ENCODE measurements at regions not wholly inside any gene's neighbourhood (a gene's known extent, or its start where the extent isn't known, plus 50 kb on each side); places are given as distances from the start of the nearest gene placed in this dataset.

DNA sequence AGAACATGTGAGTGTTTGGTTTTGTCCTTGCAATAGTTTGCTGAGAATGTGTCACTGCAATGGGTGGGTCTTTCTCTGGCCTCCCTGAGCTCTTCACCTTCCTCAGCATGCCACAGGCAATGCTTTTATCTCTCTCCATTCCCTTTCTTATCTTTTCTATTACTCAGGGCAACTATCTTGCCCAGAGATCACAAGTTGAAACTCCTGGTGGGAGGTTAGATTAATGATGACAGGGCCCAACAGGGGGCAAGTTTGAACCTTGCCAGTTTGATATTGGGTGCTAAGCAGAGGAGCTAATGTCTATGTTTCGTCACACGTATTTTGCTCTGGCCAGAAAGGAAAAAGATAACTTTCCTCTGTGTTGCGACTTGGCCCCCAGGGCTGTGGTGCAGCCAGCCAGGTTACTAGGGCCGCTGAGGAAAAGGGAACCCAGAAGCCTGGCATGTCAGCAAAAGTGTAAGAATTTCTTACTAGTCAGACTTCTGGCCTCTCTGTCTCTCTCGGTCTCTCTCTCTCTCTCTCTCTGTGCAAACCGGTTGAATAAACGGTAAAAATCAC lies 299.3 kb upstream of the POU5F2 start:
- ATAC-seq (no peak), DNase-seq (ENCODE audit: low read depth, low spot score) (no peak)
- no peaks in the 10 kb centered on the region for H3K27me3 ChIP-seq (ENCODE audit: control insufficient read depth, insufficient read depth, low read length)
- ChIA-PET CTCF (no interaction called here), POLR2A (interaction anchor here (0.7 kb wide), 1 partner anchor 560 kb away, joined by 3 read pairs; no protein-coding TSS in a partner anchor)
- no TSS peak for BruUV-seq (replicated peaks)
- intact Hi-C loops (cut with micrococcal nuclease; ENCODE audit: unreplicated experiment), result no loop called here
- H3K4me1 ChIP-seq (ENCODE audit: control insufficient read depth, insufficient read depth, low read length), result no peaks in the 10 kb centered on the region
- no peak overlapping the region for H3K27ac ChIP-seq (ENCODE audit: low read length)
- in situ Hi-C loops (cut with HindIII; ENCODE audit: low pct_unique_long_range_greater_than_20kb, low sequenced_read_pairs), result no loop called here
- no peak overlapping the region for H3K4me3 ChIP-seq (ENCODE audit: low read depth in 2 of 2, low read length in 2 of 2)
- TF ChIP-seq TCF7L2 (IDR thresholded peaks at IDR 0.05; ENCODE audit: low read depth, low read length) (no peak), SIN3A (IDR thresholded peaks at IDR 0.05; ENCODE audit: borderline replicate concordance, insufficient read depth, low read depth, low read length) (no peak), POLR2AphosphoS5 (IDR thresholded peaks at IDR 0.05; ENCODE audit: low read depth, low read length) (no peak)
- TF ChIP-seq, protein P1, sequence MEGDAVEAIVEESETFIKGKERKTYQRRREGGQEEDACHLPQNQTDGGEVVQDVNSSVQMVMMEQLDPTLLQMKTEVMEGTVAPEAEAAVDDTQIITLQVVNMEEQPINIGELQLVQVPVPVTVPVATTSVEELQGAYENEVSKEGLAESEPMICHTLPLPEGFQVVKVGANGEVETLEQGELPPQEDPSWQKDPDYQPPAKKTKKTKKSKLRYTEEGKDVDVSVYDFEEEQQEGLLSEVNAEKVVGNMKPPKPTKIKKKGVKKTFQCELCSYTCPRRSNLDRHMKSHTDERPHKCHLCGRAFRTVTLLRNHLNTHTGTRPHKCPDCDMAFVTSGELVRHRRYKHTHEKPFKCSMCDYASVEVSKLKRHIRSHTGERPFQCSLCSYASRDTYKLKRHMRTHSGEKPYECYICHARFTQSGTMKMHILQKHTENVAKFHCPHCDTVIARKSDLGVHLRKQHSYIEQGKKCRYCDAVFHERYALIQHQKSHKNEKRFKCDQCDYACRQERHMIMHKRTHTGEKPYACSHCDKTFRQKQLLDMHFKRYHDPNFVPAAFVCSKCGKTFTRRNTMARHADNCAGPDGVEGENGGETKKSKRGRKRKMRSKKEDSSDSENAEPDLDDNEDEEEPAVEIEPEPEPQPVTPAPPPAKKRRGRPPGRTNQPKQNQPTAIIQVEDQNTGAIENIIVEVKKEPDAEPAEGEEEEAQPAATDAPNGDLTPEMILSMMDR (IDR thresholded peaks at IDR 0.05), result no peak
- TF ChIP-seq, protein P2, sequence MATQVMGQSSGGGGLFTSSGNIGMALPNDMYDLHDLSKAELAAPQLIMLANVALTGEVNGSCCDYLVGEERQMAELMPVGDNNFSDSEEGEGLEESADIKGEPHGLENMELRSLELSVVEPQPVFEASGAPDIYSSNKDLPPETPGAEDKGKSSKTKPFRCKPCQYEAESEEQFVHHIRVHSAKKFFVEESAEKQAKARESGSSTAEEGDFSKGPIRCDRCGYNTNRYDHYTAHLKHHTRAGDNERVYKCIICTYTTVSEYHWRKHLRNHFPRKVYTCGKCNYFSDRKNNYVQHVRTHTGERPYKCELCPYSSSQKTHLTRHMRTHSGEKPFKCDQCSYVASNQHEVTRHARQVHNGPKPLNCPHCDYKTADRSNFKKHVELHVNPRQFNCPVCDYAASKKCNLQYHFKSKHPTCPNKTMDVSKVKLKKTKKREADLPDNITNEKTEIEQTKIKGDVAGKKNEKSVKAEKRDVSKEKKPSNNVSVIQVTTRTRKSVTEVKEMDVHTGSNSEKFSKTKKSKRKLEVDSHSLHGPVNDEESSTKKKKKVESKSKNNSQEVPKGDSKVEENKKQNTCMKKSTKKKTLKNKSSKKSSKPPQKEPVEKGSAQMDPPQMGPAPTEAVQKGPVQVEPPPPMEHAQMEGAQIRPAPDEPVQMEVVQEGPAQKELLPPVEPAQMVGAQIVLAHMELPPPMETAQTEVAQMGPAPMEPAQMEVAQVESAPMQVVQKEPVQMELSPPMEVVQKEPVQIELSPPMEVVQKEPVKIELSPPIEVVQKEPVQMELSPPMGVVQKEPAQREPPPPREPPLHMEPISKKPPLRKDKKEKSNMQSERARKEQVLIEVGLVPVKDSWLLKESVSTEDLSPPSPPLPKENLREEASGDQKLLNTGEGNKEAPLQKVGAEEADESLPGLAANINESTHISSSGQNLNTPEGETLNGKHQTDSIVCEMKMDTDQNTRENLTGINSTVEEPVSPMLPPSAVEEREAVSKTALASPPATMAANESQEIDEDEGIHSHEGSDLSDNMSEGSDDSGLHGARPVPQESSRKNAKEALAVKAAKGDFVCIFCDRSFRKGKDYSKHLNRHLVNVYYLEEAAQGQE (IDR thresholded peaks at IDR 0.05; ENCODE audit: insufficient read depth in 1 of 2, low read depth in 2 of 2, low read length in 1 of 2), result no peak
- no peaks in the 10 kb centered on the region for H3K9me3 ChIP-seq (ENCODE audit: control insufficient read depth, insufficient read depth, low read depth, low read length)
- no peaks in the 10 kb centered on the region for H3K36me3 ChIP-seq (ENCODE audit: control insufficient read depth, insufficient read depth, low read length)

DNA sequence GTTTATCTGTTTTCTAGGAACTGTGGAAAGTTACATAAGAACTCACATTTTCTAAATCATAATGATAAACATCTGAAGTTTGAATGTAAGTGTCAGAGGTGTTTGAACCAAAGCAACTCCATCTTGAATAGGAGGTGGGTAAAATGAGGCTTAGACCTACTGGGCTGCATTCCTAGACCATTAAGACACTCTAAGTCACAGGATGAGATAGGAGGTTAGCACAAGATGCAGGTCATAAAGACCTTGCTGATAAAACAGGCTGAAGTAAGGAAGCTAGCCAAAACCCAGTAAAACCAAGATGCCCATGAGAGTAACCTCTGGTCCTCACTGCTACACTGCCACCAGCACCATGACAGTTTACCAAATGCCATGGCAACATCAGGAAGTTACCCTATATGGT lies 297.7 kb upstream of the POU5F2 start:
- ATAC-seq (no peak), DNase-seq (ENCODE audit: low read depth, low spot score) (no peak)
- intact Hi-C loops (cut with micrococcal nuclease; ENCODE audit: unreplicated experiment), result no loop called here
- no peak for TF ChIP-seq POLR2AphosphoS5 (IDR thresholded peaks at IDR 0.05; ENCODE audit: low read depth, low read length)
- TF ChIP-seq, protein P2 (IDR thresholded peaks at IDR 0.05; ENCODE audit: insufficient read depth in 1 of 2, low read depth in 2 of 2, low read length in 1 of 2), result no peak
- TF ChIP-seq, protein P1 (IDR thresholded peaks at IDR 0.05), result no peak
- TF ChIP-seq TCF7L2 (IDR thresholded peaks at IDR 0.05; ENCODE audit: low read depth, low read length), result no peak
- TF ChIP-seq SIN3A (IDR thresholded peaks at IDR 0.05; ENCODE audit: borderline replicate concordance, insufficient read depth, low read depth, low read length), result no peak
- Histone ChIP-seq H3K36me3 (ENCODE audit: control insufficient read depth, insufficient read depth, low read length) (no peaks in the 10 kb centered on the region), H3K27me3 (ENCODE audit: control insufficient read depth, insufficient read depth, low read length) (no peaks in the 10 kb centered on the region), H3K4me3 (ENCODE audit: low read depth in 2 of 2, low read length in 2 of 2) (no peak overlapping the region), H3K4me1 (ENCODE audit: control insufficient read depth, insufficient read depth, low read length) (no peaks in the 10 kb centered on the region), H3K27ac (ENCODE audit: low read length) (no peak overlapping the region), H3K9me3 (ENCODE audit: control insufficient read depth, insufficient read depth, low read depth, low read length) (no peaks in the 10 kb centered on the region)
- CTCF ChIA-PET, result no interaction called here
- POLR2A ChIA-PET, result no interaction called here
- no TSS peak for BruUV-seq (replicated peaks)
- in situ Hi-C loops (cut with HindIII; ENCODE audit: low pct_unique_long_range_greater_than_20kb, low sequenced_read_pairs), result no loop called here

All from Panc1 (cell line).